Panc1 (cell line): ENCODE measurements at regions not wholly inside any gene's neighbourhood (a gene's known extent, or its start where the extent isn't known, plus 50 kb on each side); places are given as distances from the start of the nearest gene placed in this dataset.

Experiments used
- ATAC-seq: fragments of 200-7000 bp; cut with Tn5 transposase; 2 replicates; pipeline ENCODE4 v1.9.1; 2020; ENCODE audit warnings: mild to moderate bottlenecking, moderate library complexity
- BruUV-seq: library from RNA; stranded (reverse); fragments of 400-500 nt; replicated peaks from 2 replicates; lab custom pipeline; 2021; lab: Mats Ljungman, UMichigan
- CTCF ChIA-PET: fragments of 300-600 bp; sonication (Branson Sonifier 250); formaldehyde crosslinking; loops from one replicate; lab custom pipeline; 2022; ENCODE audit warnings: antibody characterized with exemption; lab: Charles Lee
- POLR2A ChIA-PET: fragments of 300-600 bp; sonication (Branson Sonifier 250); formaldehyde crosslinking; loops from one replicate; lab custom pipeline; 2022; ENCODE audit warnings: antibody characterized with exemption; lab: Charles Lee
- DNase-seq: peaks from one replicate; pipeline ENCODE4 v3.0.0-alpha.2; 2010; ENCODE audit warnings: low read depth, low spot score
- H3K27ac ChIP-seq: 2 replicates; pipeline ENCODE4 v1.5.1; 2011; ENCODE audit warnings: mild to moderate bottlenecking, low read length, inconsistent platforms
- H3K27me3 ChIP-seq: fragments of 200-500 bp; sonication (Bioruptor generic); 2 replicates; pipeline ENCODE4 v1.6.0; 2014; ENCODE audit warnings: low read length, inconsistent platforms; ENCODE audit not compliant: control insufficient read depth, insufficient read depth
- H3K36me3 ChIP-seq: fragments of 200-500 bp; sonication (Bioruptor generic); 2 replicates; pipeline ENCODE4 v1.5.1; 2014; ENCODE audit warnings: inconsistent platforms, mild to moderate bottlenecking, low read length, moderate library complexity; ENCODE audit not compliant: control insufficient read depth, insufficient read depth
- H3K4me1 ChIP-seq: 2 replicates; pipeline ENCODE4 v1.5.1; 2011; ENCODE audit warnings: inconsistent platforms, mild to moderate bottlenecking, low read length, moderate library complexity; ENCODE audit not compliant: control insufficient read depth, insufficient read depth
- H3K4me3 ChIP-seq, 2 experiments: 2 replicates each; pipeline ENCODE4 v1.5.1; 2011 to 2012; ENCODE audit warnings: low read depth in 2 of 2, low read length in 2 of 2, mild to moderate bottlenecking in 2 of 2, inconsistent platforms in 1 of 2, moderate library complexity in 1 of 2
- H3K9me3 ChIP-seq: fragments of 200-500 bp; sonication (Bioruptor generic); 2 replicates; pipeline ENCODE4 v1.5.1; 2014; ENCODE audit warnings: low read depth, mild to moderate bottlenecking, inconsistent platforms, low read length, moderate library complexity; ENCODE audit not compliant: control insufficient read depth, insufficient read depth
- POLR2AphosphoS5 ChIP-seq: IDR thresholded peaks from 2 replicates; pipeline ENCODE4 v1.6.1; 2012; ENCODE audit warnings: mild to moderate bottlenecking, low read depth, low read length, moderate library complexity
- SIN3A ChIP-seq: IDR thresholded peaks from 2 replicates; pipeline ENCODE4 v1.6.1; 2012; ENCODE audit warnings: low read depth, mild to moderate bottlenecking, low read length, moderate library complexity, borderline replicate concordance; ENCODE audit not compliant: insufficient read depth
- TCF7L2 ChIP-seq: IDR thresholded peaks from 2 replicates; pipeline ENCODE4 v1.6.1; 2011; ENCODE audit warnings: mild to moderate bottlenecking, low read depth, low read length, inconsistent platforms
- in situ Hi-C: cut with HindIII; loops from 2 replicates; pipeline ENCODE4 v1.10.0; 2016; ENCODE audit warnings: low sequenced_read_pairs, low pct_unique_long_range_greater_than_20kb
- intact Hi-C: fragments of 100-400 bp; cut with micrococcal nuclease; formaldehyde crosslinking; loops from one replicate; pipeline ENCODE4 v1.10.0; 2022; ENCODE audit not compliant: unreplicated experiment
- TF ChIP-seq, protein P1 (sequence below), 2 experiments: IDR thresholded peaks; 2 replicates each; pipeline ENCODE4 v1.6.1; 2011 to 2012; ENCODE audit warnings: low read depth in 2 of 2, control low read depth in 1 of 2, low read length in 1 of 2, mild to moderate bottlenecking in 1 of 2, moderate library complexity in 1 of 2; ENCODE audit not compliant: insufficient read depth in 1 of 2
- TF ChIP-seq, protein P2 (sequence below): fragments of 450-650 bp; IDR thresholded peaks from 2 replicates; pipeline ENCODE4 v1.5.1; 2017; ENCODE audit warnings: mild to moderate bottlenecking

DNA sequence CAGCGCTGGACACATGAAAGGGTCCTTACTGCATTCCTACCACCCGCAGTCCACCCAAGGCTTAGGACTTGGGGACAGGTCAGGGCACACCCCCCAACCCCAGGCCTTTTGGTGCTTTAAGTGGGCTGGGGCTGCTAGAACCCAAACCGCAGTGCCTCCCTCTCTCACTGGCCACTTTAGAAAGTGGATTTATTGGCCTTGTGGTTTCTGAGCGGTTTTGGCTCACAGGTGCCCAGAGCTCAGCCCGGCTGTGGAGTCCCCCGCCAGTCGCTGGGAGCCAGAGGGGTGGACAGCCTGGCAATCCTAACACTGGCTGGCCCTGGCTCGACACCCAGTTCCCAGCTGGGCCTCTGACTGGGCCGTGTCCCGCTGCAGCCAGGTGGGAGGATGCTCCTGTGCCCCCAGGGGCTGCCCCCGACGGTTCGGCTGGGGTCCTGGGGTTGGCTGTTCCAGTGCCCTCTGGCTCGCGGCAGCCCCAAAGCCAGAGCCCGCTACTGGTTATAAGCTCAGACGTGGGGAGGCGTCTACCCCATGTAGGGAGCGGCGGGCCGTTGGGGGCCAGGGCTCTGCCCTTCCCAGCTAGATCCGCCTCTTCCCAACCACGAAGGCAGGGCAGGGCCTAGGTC, 65.2 kb upstream of the RNU6ATAC start:
- TF ChIP-seq TCF7L2 (no peak), POLR2AphosphoS5 (no peak), SIN3A (no peak)
- TF ChIP-seq, protein P1, sequence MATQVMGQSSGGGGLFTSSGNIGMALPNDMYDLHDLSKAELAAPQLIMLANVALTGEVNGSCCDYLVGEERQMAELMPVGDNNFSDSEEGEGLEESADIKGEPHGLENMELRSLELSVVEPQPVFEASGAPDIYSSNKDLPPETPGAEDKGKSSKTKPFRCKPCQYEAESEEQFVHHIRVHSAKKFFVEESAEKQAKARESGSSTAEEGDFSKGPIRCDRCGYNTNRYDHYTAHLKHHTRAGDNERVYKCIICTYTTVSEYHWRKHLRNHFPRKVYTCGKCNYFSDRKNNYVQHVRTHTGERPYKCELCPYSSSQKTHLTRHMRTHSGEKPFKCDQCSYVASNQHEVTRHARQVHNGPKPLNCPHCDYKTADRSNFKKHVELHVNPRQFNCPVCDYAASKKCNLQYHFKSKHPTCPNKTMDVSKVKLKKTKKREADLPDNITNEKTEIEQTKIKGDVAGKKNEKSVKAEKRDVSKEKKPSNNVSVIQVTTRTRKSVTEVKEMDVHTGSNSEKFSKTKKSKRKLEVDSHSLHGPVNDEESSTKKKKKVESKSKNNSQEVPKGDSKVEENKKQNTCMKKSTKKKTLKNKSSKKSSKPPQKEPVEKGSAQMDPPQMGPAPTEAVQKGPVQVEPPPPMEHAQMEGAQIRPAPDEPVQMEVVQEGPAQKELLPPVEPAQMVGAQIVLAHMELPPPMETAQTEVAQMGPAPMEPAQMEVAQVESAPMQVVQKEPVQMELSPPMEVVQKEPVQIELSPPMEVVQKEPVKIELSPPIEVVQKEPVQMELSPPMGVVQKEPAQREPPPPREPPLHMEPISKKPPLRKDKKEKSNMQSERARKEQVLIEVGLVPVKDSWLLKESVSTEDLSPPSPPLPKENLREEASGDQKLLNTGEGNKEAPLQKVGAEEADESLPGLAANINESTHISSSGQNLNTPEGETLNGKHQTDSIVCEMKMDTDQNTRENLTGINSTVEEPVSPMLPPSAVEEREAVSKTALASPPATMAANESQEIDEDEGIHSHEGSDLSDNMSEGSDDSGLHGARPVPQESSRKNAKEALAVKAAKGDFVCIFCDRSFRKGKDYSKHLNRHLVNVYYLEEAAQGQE (IDR thresholded peaks at IDR 0.05; ENCODE audit: insufficient read depth in 1 of 2, low read depth in 2 of 2, low read length in 1 of 2) = no peak
- TF ChIP-seq, protein P2, sequence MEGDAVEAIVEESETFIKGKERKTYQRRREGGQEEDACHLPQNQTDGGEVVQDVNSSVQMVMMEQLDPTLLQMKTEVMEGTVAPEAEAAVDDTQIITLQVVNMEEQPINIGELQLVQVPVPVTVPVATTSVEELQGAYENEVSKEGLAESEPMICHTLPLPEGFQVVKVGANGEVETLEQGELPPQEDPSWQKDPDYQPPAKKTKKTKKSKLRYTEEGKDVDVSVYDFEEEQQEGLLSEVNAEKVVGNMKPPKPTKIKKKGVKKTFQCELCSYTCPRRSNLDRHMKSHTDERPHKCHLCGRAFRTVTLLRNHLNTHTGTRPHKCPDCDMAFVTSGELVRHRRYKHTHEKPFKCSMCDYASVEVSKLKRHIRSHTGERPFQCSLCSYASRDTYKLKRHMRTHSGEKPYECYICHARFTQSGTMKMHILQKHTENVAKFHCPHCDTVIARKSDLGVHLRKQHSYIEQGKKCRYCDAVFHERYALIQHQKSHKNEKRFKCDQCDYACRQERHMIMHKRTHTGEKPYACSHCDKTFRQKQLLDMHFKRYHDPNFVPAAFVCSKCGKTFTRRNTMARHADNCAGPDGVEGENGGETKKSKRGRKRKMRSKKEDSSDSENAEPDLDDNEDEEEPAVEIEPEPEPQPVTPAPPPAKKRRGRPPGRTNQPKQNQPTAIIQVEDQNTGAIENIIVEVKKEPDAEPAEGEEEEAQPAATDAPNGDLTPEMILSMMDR = no peak
- Histone ChIP-seq H3K27me3 (no peaks in the 10 kb centered on the region), H3K27ac (no peak overlapping the region), H3K4me3 (no peak overlapping the region), H3K4me1 (no peaks in the 10 kb centered on the region), H3K36me3 (no peaks in the 10 kb centered on the region), H3K9me3 (no peaks in the 10 kb centered on the region)
- POLR2A ChIA-PET = no interaction called here
- in situ Hi-C loops = no loop called here
- CTCF ChIA-PET = no interaction called here
- ATAC-seq (no peak), DNase-seq (no peak)
- intact Hi-C loops = no loop called here
- no TSS peak for BruUV-seq

DNA sequence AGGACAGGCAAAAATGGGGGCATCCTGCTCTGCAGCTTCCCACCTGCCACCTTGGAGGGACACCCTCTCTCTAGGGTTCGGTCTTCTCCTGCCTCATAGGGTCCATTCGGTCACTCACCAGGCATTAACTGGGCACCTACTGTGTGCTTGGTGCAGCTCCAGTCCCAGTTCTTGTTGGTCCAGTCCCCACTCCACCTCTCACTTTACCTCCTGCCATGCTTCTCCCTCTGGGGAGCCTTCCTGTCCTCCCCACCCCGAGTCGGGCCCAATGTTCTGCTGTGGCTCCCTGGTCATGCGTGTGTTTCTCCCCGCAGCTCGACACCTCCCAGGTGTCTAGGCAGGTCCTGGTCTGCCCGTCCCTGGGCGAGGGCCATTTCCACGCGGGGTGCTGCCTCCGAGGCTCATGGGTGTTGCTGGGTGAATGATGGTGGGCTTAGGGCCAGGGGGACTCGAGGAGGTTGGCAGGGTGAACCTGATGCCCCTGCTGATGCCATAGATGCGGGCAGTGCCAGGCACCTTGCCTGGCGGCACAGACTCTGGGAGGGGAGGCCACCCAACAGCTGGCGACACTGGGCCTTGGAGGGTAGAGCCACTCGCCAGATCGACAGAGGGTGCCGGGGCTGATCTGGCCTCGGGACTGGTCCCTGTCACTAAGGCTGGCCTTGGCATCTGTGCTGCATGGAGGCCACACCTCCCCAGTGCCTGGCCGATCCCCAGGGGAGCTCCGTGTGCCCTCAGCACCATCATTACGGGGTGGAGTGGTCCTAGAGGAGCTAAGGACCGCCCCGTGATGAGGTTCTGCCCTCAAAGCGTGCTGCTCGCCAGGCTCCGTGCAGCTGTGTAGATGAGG, 66.0 kb upstream of the RNU6ATAC start:
- CTCF ChIA-PET = no interaction called here
- Histone ChIP-seq H3K36me3 (no peaks in the 10 kb centered on the region), H3K4me1 (no peaks in the 10 kb centered on the region), H3K9me3 (no peaks in the 10 kb centered on the region), H3K4me3 (no peak overlapping the region), H3K27ac (no peak overlapping the region), H3K27me3 (no peaks in the 10 kb centered on the region)
- TF ChIP-seq POLR2AphosphoS5 (no peak), SIN3A (no peak)
- no TSS peak for BruUV-seq
- POLR2A ChIA-PET = no interaction called here
- in situ Hi-C loops = no loop called here
- ATAC-seq = no peak
- intact Hi-C loops = no loop called here
- DNase-seq = no peak

DNA sequence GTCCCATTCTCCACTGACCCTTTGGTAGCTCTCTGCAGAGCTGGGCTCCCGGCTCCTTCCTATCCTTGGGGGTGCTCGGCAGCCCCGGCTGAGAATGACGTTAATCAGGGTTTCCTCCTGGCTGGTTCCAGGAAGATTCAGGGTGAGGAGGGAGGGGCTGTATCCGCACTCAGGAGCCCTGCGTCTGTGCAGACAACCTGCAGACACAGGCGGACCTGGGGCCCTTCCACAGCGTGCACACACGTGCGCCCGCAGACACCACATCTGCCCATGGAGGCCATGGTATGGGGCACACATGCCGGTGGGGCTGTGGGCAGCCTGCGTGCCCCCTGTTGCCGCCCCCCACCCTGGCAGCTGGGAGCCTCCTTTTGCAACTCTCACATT, 66.6 kb upstream of the RNU6ATAC start:
- ATAC-seq (no peak), DNase-seq (no peak)
- Histone ChIP-seq H3K36me3 (no peaks in the 10 kb centered on the region), H3K4me1 (no peaks in the 10 kb centered on the region), H3K9me3 (no peaks in the 10 kb centered on the region), H3K27me3 (no peaks in the 10 kb centered on the region), H3K4me3 (no peak overlapping the region), H3K27ac (no peak overlapping the region)
- BruUV-seq = no TSS peak
- CTCF ChIA-PET = no interaction called here
- in situ Hi-C loops = no loop called here
- POLR2A ChIA-PET = no interaction called here
- TF ChIP-seq, protein P1 (IDR thresholded peaks at IDR 0.05; ENCODE audit: insufficient read depth in 1 of 2, low read depth in 2 of 2, low read length in 1 of 2) = no peak
- no peak for TF ChIP-seq POLR2AphosphoS5
- intact Hi-C loops = no loop called here
